AG08395 (cell line): ENCODE measurements at regions not wholly inside any gene's neighbourhood (a gene's known extent, or its start where the extent isn't known, plus 50 kb on each side); places are given as distances from the start of the nearest gene placed in this dataset.

Experiments used
- DNase-seq: peaks from one replicate; pipeline ENCODE4 v3.0.0; 2012; ENCODE audit warnings: mixed read lengths, low spot score

GRCh38 chr2:67462738-67463496 is 65.8 kb downstream of the ETAA1 start:
- no peak for DNase-seq

- no peak for DNase-seq
Observed at GRCh38 chr2:67463810-67464209, 66.7 kb downstream of the ETAA1 start.

GRCh38 chr2:67465623-67466022 is 68.5 kb downstream of the ETAA1 start:
- no peak for DNase-seq

DNA sequence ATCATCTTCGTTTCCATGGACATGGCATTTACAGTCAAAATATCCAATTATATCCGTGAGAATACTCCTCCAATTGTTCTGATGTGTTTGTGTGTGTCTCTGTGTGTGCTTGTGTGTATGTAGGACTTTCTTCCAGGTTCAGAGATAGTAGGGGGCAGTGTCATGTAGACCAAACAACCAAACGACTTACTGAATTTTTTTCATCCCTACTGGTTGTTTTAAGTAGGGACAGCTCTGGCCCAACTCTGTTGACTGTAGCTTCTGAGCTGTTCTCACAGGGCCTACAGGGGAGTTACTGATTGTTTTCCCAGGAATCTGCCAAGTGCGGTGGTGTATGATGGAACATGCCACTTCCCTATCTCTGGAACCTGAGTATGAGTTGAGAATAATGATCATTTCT is 69.6 kb downstream of the ETAA1 start:
- no peak for DNase-seq

DNA sequence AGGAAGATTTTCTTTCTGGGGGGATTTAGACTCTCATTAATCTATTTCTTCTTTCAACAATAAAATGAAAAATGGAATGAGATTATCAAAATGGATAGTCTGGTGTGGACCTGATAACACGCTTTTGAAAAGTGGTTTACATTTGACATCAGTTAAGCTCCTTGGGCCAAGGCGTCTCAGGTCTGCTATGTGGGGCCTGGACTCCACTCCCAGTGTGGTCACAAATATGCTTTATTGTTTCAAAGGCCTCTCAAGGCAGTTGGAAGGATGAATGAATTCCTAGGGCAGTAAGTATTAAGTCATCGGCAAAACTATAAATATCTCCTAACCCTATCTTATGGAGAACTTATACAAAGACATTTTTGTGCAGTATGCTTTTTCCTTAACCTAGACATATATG is 74.5 kb downstream of the ETAA1 start:
- no peak for DNase-seq

- DNase-seq = peak; percentile 53
Observed at GRCh38 chr2:67476809-67477790, 80.0 kb downstream of the ETAA1 start.

DNA sequence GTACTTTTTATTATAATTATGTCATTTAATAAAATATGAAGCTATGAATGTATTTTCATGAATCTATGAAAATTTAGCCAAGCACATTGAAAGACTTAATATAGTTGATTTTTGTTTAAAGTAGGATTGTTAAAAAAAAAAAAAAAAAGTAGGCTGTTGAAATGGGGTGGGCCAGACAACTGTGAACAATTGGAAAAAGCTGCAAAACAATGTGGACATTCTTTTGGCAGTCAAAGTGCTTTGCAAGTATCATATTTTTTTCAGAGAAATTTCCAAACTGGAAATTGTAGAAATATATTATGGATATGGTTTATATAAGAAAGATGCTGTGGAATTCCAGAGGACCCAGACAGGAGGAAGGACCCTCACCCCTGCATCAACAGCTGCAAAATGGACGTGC is 82.1 kb downstream of the ETAA1 start:
- DNase-seq = no peak

DNA sequence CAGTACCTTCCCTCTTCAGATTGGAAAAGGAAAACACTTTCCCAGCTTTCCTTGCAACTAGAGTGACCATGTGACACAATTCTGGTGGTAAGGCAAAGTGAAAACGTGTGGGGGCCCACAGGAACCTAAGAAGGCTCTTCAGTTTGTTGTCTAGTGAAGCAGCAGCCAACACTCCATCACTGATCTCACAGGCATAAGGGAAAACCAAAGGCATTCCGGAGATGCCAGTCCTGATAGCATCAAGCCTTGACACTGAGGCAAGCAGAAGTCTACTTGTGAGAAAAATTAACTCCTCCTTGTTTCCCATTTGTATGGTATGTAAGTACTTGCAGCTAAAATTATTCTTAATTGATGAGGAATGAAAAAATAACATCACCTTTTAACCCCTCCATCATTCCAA is 88.3 kb downstream of the ETAA1 start:
- DNase-seq = peak; percentile 21

DNA sequence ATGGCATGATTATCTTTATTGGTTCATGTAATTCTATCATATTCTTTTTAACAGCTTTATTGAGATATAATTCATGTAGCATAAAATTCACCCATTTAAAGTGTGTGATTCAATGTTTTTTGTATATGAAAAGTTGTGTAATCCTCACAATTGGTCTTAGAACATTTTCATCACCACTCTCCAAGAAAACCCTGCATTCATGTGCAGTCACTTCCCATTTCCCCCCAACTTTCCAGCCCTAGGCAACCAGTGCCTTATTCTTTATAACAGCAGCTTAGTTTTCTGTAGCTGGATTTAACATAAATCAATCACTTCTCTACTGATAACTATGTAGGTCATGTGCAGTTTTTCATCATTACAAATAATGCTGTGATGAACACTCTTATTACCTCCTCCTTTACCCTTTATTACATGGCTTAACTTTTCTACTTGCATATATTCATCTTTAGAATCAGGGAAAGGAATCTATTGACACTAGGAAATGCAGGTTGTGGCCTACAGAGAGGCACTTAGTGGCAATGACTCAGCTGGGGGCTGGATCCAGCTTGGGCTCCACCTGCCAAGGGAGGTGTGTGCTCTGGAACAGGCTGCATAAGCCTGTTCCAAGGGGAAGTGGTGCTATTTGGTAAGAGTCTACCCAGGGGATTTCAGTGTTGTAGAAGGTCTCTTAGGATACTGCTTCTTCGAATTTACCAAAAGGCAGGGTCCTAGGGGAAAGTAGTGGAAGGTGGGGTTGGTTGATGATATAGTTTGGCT is 89.1 kb downstream of the ETAA1 start:
- DNase-seq = no peak

DNA sequence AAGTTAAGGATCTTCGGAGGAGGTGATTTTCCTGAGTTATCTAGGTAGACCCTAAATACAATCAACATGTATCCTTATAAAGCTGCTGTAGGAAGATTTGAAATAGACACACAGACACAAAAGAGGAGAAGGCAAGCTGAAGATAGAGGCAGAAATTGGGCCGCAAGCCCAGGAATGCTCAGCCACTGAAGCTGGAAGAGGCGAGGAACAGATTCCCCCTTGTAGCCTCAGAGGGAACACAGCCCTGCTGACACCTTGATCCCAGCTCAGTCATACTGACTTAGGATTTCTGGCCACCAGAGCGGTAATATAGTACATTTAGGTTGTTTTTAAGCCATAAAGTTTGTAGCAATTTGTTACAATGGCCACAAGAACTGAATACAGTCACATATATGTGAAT is 90.9 kb downstream of the ETAA1 start:
- DNase-seq = no peak

DNA sequence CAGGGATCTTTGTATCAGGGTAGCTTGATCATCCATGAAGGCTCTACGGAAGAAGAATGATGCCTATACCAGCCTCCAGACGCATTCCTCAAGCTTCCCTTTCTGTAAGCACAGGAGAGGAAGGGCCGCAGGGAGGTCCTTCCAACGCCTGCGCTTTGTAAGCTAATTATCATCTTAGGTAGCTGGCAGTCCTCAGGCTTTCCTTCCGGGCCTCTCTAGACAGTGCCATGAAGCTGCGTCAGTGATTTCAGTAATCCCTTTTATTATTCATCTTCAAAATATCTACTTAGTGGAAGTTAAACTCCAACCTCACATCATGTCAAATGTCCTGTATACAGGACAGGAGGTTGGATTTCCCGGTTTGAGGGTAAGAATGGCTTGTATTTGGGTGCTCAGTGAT is 92.3 kb downstream of the ETAA1 start:
- no peak for DNase-seq

DNA sequence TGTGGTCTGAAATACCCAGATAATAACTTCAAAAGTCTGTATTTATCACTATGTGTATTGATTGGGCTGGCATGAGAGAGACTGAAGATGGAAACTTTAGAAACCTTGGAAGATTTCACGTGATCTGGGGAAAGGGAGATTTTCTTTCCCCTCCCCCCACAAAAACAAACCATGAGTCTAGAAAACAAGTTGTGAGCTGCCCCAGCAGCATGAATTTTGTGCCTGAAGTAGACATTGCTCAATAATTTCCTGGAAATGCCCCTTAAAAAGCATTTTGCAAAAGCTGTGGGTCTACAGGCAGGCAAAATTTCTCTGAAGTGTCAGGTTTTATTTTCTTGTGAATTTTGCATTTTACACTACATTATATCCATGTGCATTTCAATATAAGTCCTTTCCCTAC is 101.8 kb downstream of the ETAA1 start:
- DNase-seq = no peak

GRCh38 chr2:67499989-67500388 is 102.9 kb downstream of the ETAA1 start:
- DNase-seq = no peak

DNA sequence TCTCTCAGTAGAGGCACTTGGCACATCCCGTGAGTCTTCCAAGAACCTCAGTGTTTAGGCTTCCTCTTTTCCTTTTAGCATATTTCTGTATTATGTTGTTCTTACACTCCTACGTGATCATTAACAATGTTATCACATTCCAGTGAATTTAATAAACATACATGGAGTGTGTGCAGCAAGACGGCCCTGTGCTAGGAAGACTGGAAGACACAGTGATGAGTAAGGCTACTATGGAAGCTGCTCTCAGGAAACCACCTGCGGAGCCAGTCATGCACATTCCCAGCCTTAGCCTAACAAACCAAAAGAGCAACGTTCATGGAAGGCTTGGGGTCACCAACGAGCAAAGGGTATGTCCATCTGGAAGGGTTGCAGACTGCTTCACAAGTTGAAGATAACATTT is 103.4 kb downstream of the ETAA1 start:
- no peak for DNase-seq

- no peak for DNase-seq
Observed at GRCh38 chr2:67502346-67503065, 105.4 kb downstream of the ETAA1 start.

GRCh38 chr2:67503066-67503795 is 106.1 kb downstream of the ETAA1 start:
- DNase-seq = peak; percentile 73

GRCh38 chr2:67510745-67511144 is 113.6 kb downstream of the ETAA1 start:
- DNase-seq = no peak

- peak; percentile 59 for DNase-seq
Observed at GRCh38 chr2:67514515-67514914, 117.4 kb downstream of the ETAA1 start.

DNA sequence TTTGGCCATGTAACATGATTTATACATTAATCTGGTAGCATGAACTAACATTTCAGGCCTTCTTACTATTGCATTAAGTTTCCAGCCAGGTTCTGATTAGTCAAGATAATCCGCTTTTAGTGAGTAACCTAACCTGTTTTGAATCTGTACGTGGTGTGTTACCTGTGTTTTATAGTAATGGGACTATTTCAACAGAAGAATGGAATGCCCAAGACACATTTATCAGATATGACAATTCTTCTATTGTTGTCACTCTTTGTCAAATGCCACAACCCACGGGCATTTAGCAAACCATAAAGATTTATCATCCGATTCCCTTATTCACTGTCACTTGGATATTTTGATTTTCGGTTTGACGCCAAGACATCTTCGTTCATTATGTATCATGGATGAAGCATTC is 117.9 kb downstream of the ETAA1 start:
- no peak for DNase-seq

DNA sequence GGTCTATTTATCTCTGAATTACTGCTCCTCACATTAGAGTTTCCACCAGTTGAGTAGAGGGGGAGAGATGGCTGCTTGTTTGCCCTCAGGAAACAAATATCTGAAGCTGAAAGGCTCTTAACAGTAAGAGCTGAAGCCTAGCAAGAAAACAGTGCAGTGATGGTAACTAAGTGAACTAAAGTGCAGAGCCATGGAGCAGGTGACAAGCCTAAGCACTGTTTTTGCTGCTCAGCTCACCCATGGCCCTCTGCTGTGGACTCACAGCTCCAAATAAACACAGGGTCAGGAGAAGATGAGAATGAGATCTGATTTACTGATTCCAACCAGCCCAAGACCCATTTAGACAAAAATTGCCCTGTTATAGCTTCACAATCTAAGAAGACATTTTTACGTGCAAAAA is 118.4 kb downstream of the ETAA1 start:
- DNase-seq = no peak

DNA sequence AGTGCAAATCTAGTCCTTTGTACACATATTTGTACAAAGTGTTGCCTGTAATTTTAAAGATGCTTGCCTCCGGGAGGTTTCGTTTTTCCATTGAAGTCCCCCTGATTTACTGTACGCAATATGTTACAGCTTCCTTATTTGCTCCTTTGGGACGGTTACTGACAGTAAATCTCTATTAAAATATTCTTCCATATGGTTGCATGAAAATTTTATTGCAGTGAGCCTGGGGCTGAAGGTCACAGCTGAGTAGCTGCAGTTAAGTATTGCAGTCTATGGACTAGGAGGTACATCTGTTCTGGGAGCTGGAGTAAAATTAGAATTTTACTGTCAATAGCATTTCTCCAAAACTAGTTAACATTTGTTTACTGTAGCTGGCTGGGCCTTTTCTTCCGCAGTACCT is 119.2 kb downstream of the ETAA1 start:
- DNase-seq = no peak
